IMR-90 (cell line): ENCODE measurements at regions not wholly inside any gene's neighbourhood (a gene's known extent, or its start where the extent isn't known, plus 50 kb on each side); places are given as distances from the start of the nearest gene placed in this dataset.

Experiments
- ATAC-seq: fragments of 200-7000 bp; cut with Tn5 transposase; 2 replicates; pipeline ENCODE4 v1.9.1; 2020; ENCODE audit warnings: low read depth, mild to moderate bottlenecking, moderate library complexity
- BruUV-seq: library from RNA; stranded (reverse); fragments of 400-500 nt; replicated peaks from 2 replicates; lab custom pipeline; 2021; lab: Mats Ljungman, UMichigan
- CTCF ChIA-PET: fragments of 300-600 bp; formaldehyde crosslinking; extraction: SDS; loops from one replicate; lab custom pipeline; 2021; ENCODE audit warnings: antibody characterized with exemption; lab: Yijun Ruan, JAX
- POLR2A ChIA-PET: fragments of 300-600 bp; sonication (Branson Sonifier 250); formaldehyde crosslinking; loops from one replicate; lab custom pipeline; 2022; ENCODE audit warnings: antibody characterized with exemption; ENCODE audit not compliant: unreplicated experiment; lab: Charles Lee
- DNase-seq: peaks from one replicate; pipeline ENCODE4 v3.0.0; 2013
- H2AFZ ChIP-seq: replicated peaks from 2 replicates; pipeline ENCODE3; 2013; ENCODE audit warnings: low read length, mild to moderate bottlenecking; ENCODE audit not compliant: poor library complexity
- H2AK5ac ChIP-seq: 2 replicates; pipeline ENCODE4 v1.6.1; 2013; ENCODE audit warnings: low read depth, low read length, inconsistent platforms
- H2AK9ac ChIP-seq: replicated peaks from 2 replicates; pipeline ENCODE3; 2013; ENCODE audit warnings: mild to moderate bottlenecking, low read depth, low read length, moderate library complexity; ENCODE audit not compliant: poor library complexity
- H2BK120ac ChIP-seq: 2 replicates; pipeline ENCODE4 v1.6.1; 2013; ENCODE audit warnings: low read depth, low read length, inconsistent platforms
- H2BK15ac ChIP-seq: 3 replicates; pipeline ENCODE4 v1.6.1; 2013; ENCODE audit warnings: low read depth, low read length, inconsistent platforms
- H2BK20ac ChIP-seq: 2 replicates; pipeline ENCODE4 v1.6.1; 2013; ENCODE audit warnings: low read depth, mild to moderate bottlenecking, inconsistent platforms, low read length, moderate library complexity
- H2BK5ac ChIP-seq: 2 replicates; pipeline ENCODE4 v1.6.1; 2013; ENCODE audit warnings: mild to moderate bottlenecking, low read depth, low read length, inconsistent platforms; ENCODE audit not compliant: poor library complexity, severe bottlenecking
- H3K14ac ChIP-seq: replicated peaks from 2 replicates; pipeline ENCODE4 v1.6.1; 2013; ENCODE audit warnings: low read depth, low read length, inconsistent platforms
- H3K18ac ChIP-seq: 2 replicates; pipeline ENCODE4 v1.6.1; 2013; ENCODE audit warnings: low read depth, low read length, control low read depth
- H3K23ac ChIP-seq: 2 replicates; pipeline ENCODE4 v1.6.1; 2013; ENCODE audit warnings: low read depth, low read length, inconsistent platforms
- H3K27ac ChIP-seq: 2 replicates; pipeline ENCODE4 v1.5.1; 2013; ENCODE audit warnings: mild to moderate bottlenecking, control low read depth, low read length; ENCODE audit not compliant: insufficient read depth
- H3K27me3 ChIP-seq: 2 replicates; pipeline ENCODE4 v1.6.1; 2013; ENCODE audit warnings: low read length; ENCODE audit not compliant: control insufficient read depth, insufficient read depth
- H3K36me3 ChIP-seq: 2 replicates; pipeline ENCODE4 v1.6.1; 2013; ENCODE audit warnings: low read length, mixed read lengths; ENCODE audit not compliant: control insufficient read depth, insufficient read depth
- H3K4ac ChIP-seq: 2 replicates; pipeline ENCODE4 v1.6.1; 2013; ENCODE audit warnings: low read depth, low read length, inconsistent platforms
- H3K4me1 ChIP-seq: 2 replicates; pipeline ENCODE4 v1.6.1; 2013; ENCODE audit warnings: low read length, mixed read lengths; ENCODE audit not compliant: control insufficient read depth, insufficient read depth
- H3K4me2 ChIP-seq: 2 replicates; pipeline ENCODE4 v1.6.1; 2013; ENCODE audit warnings: low read depth, mild to moderate bottlenecking, control low read depth, low read length, moderate library complexity
- H3K4me3 ChIP-seq: 2 replicates; pipeline ENCODE4 v1.5.1; 2013; ENCODE audit warnings: low read depth, mild to moderate bottlenecking, control low read depth, low read length, moderate library complexity; ENCODE audit not compliant: insufficient read depth
- H3K56ac ChIP-seq: 2 replicates; pipeline ENCODE4 v1.6.1; 2013; ENCODE audit warnings: low read length, inconsistent platforms; ENCODE audit not compliant: insufficient read depth; ENCODE audit errors: extremely low read depth
- H3K79me1 ChIP-seq, 2 experiments: 2 replicates each; pipeline ENCODE4 v1.6.1; 2013; ENCODE audit warnings: low read length in 2 of 2, inconsistent platforms in 1 of 2, low read depth in 1 of 2
- H3K9ac ChIP-seq: 2 replicates; pipeline ENCODE4 v1.6.1; 2013; ENCODE audit warnings: low read depth, low read length, control low read depth
- H3K9me1 ChIP-seq: 2 replicates; pipeline ENCODE4 v1.6.1; 2013; ENCODE audit warnings: low read length, inconsistent platforms; ENCODE audit not compliant: insufficient read depth
- H3K9me3 ChIP-seq: 2 replicates; pipeline ENCODE4 v1.6.1; 2013; ENCODE audit warnings: low read length; ENCODE audit not compliant: control insufficient read depth, insufficient read depth
- H4K20me1 ChIP-seq: 2 replicates; pipeline ENCODE4 v1.6.1; 2013; ENCODE audit warnings: low read length, inconsistent platforms; ENCODE audit not compliant: insufficient read depth
- H4K5ac ChIP-seq: 2 replicates; pipeline ENCODE4 v1.6.1; 2013; ENCODE audit warnings: mild to moderate bottlenecking, low read depth, low read length, control low read depth
- H4K8ac ChIP-seq, 2 experiments: 2 replicates each; pipeline ENCODE4 v1.6.1; 2013; ENCODE audit warnings: low read depth in 2 of 2, low read length in 2 of 2, control low read depth in 1 of 2, inconsistent platforms in 1 of 2
- H4K91ac ChIP-seq: 2 replicates; pipeline ENCODE4 v1.6.1; 2013; ENCODE audit warnings: low read depth, low read length, inconsistent platforms; ENCODE audit not compliant: insufficient read depth
- BHLHE40 ChIP-seq: fragments of 150-350 bp; IDR thresholded peaks from 2 replicates; pipeline ENCODE4 v1.6.1; 2016; ENCODE audit warnings: mild to moderate bottlenecking, low read depth, low read length
- POLR2A ChIP-seq: IDR thresholded peaks from 2 replicates; pipeline ENCODE4 v1.6.1; 2012; ENCODE audit warnings: mild to moderate bottlenecking, low read depth, low read length
- WGBS, 2 experiments: methylation state at CpG; one replicate each; pipeline versions ENCODE4 v1.1.5 to v1.1.7; 2013; ENCODE audit warnings: missing lambda C conversion rate in 2 of 2; ENCODE audit not compliant: insufficient read length in 1 of 2; ENCODE audit errors: extremely low coverage in 2 of 2; 5-methylcytosine and 5-hydroxymethylcytosine counted together
- dilution Hi-C: fragments of 300-500 bp; cut with HindIII; formaldehyde crosslinking; loops from one replicate; pipeline ENCODE4 v1.14.3; 2018; ENCODE audit warnings: low sequenced_read_pairs; ENCODE audit not compliant: unreplicated experiment
- in situ Hi-C: fragments of 300-500 bp; cut with MboI; formaldehyde crosslinking; loops from 3 replicates; pipeline ENCODE4 v1.14.3; 2019; ENCODE audit warnings: low sequenced_read_pairs, inconsistent platforms, mixed read lengths
- intact Hi-C: fragments of 100-400 bp; cut with micrococcal nuclease; formaldehyde crosslinking; loops from 2 replicates; pipeline ENCODE4 v1.10.0; 2022
- TF ChIP-seq, protein P1 (sequence below): fragments of 150-350 bp; IDR thresholded peaks from 2 replicates; pipeline ENCODE4 v1.6.1; 2017; ENCODE audit warnings: mild to moderate bottlenecking, antibody characterized with exemption, low read length, low read depth

DNA sequence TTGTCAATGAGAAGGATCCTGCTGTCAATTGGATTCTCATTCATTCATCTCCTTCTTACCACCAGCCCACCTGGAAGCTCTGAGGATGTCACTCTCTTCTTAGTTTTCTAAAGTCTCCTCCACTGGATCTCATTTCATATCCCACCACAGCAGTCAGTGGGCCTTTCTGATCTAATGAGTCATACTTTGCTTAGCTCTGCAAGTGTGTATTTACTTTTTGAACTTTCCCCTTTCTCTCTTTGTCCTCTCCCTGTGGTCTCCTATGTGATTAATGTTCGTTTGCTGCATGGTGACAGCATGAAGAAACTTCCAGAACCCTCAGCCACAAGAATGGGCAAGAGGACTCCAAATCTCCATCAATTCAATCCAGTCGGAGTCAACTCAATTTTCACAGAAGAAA lies 63.6 kb upstream of the SYNDIG1 start:
- no peaks in the 10 kb centered on the region for H3K79me1 ChIP-seq
- no peak overlapping the region for H3K4ac ChIP-seq
- DNase-seq (no peak), ATAC-seq (no peak)
- no peaks in the 10 kb centered on the region for H3K9me3 ChIP-seq
- no peak overlapping the region for H3K4me3 ChIP-seq
- H2AFZ ChIP-seq, result no peak overlapping the region
- H2BK20ac ChIP-seq, result no peak overlapping the region
- H3K56ac ChIP-seq, result no peak overlapping the region
- no peak overlapping the region for H3K23ac ChIP-seq
- no peaks in the 10 kb centered on the region for H3K27me3 ChIP-seq
- intact Hi-C loops (no loop called here), in situ Hi-C loops (no loop called here), dilution Hi-C loops (no loop called here)
- H3K36me3 ChIP-seq, result no peaks in the 10 kb centered on the region
- no peaks in the 10 kb centered on the region for H3K4me1 ChIP-seq
- no peak overlapping the region for H2BK5ac ChIP-seq
- H3K9ac ChIP-seq, result no peak overlapping the region
- H2AK5ac ChIP-seq, result no peak overlapping the region
- no peak overlapping the region for H4K5ac ChIP-seq
- no peak overlapping the region for H2AK9ac ChIP-seq
- H4K20me1 ChIP-seq, result no peaks in the 10 kb centered on the region
- WGBS, 2 experiments, result no CpG with 5 or more reads among the region's 2 CpGs
- H2BK120ac ChIP-seq, result no peak overlapping the region
- no peak overlapping the region for H3K27ac ChIP-seq
- no peaks in the 10 kb centered on the region for H3K9me1 ChIP-seq
- H2BK15ac ChIP-seq, result no peak overlapping the region
- TF ChIP-seq, protein P1, sequence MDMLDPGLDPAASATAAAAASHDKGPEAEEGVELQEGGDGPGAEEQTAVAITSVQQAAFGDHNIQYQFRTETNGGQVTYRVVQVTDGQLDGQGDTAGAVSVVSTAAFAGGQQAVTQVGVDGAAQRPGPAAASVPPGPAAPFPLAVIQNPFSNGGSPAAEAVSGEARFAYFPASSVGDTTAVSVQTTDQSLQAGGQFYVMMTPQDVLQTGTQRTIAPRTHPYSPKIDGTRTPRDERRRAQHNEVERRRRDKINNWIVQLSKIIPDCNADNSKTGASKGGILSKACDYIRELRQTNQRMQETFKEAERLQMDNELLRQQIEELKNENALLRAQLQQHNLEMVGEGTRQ, result no peak
- TF ChIP-seq BHLHE40 (no peak), POLR2A (no peak)
- H4K8ac ChIP-seq, result no peak overlapping the region
- no peak overlapping the region for H3K14ac ChIP-seq
- ChIA-PET POLR2A (no interaction called here), CTCF (no interaction called here)
- H4K91ac ChIP-seq, result no peak overlapping the region
- BruUV-seq, result no TSS peak
- no peak overlapping the region for H3K18ac ChIP-seq
- H3K4me2 ChIP-seq, result no peak overlapping the region
